Erythroblast (primary cell): ENCODE measurements at regions not wholly inside any gene's neighbourhood (a gene's known extent, or its start where the extent isn't known, plus 50 kb on each side); places are given as distances from the start of the nearest gene placed in this dataset.

Source experiments
- GATA1 ChIP-seq: IDR thresholded peaks from 2 replicates; pipeline ENCODE4 v1.6.1; 2011; ENCODE audit warnings: low read depth, mild to moderate bottlenecking, control low read depth, low read length, moderate library complexity
- POLR2A ChIP-seq: IDR thresholded peaks from 2 replicates; pipeline ENCODE4 v1.6.1; 2011; ENCODE audit warnings: mild to moderate bottlenecking, low read length

GRCh38 chr6:27056615-27057014 is 190.9 kb upstream of the PRSS16 start:
- TF ChIP-seq POLR2A (no peak), GATA1 (no peak)
